ENCODE measurements at regions not wholly inside any gene's neighbourhood (a gene's known extent, or its start where the extent isn't known, plus 50 kb on each side); places are given as distances from the start of the nearest gene placed in this dataset.
"Not testable (repeated sequence)": the region's sequence is repeated elsewhere in the genome, so short reads cannot be mapped to it uniquely, and the experiment has no call there.

GRCh38 chr22:49476176-49476575 is 351.5 kb downstream of the BRD1 start:
- no peak for DNase-seq

GRCh38 chr22:49475253-49475652 is 352.4 kb downstream of the BRD1 start:
- DNase-seq = no peak

GRCh38 chr22:49473286-49473685 is 354.4 kb downstream of the BRD1 start:
- DNase-seq = no peak

- DNase-seq = no peak
Observed at GRCh38 chr22:49470741-49471503, 356.8 kb downstream of the BRD1 start.

GRCh38 chr22:49469896-49470740 is 357.6 kb downstream of the BRD1 start:
- no peak for DNase-seq

- no peak for DNase-seq
Observed at GRCh38 chr22:49468487-49469198, 359.0 kb downstream of the BRD1 start.

- no peak for DNase-seq
Observed at GRCh38 chr22:49466878-49467595, 360.6 kb downstream of the BRD1 start.

GRCh38 chr22:49464037-49464436 is 363.6 kb downstream of the BRD1 start:
- DNase-seq = no peak

- no peak for DNase-seq
Observed at GRCh38 chr22:49462795-49463194, 364.9 kb downstream of the BRD1 start.

- no peak for DNase-seq
Observed at GRCh38 chr22:49462291-49462690, 365.4 kb downstream of the BRD1 start.

- no peak for DNase-seq
Observed at GRCh38 chr22:49461674-49462073, 366.0 kb downstream of the BRD1 start.

GRCh38 chr22:49460592-49461281 is 366.9 kb downstream of the BRD1 start:
- DNase-seq = no peak

- no peak for DNase-seq
Observed at GRCh38 chr22:49460091-49460490, 367.6 kb downstream of the BRD1 start.

GRCh38 chr22:49458708-49459099 is 369.0 kb downstream of the BRD1 start:
- no peak for DNase-seq

GRCh38 chr22:49457946-49458707 is 369.5 kb downstream of the BRD1 start:
- no peak for DNase-seq

GRCh38 chr22:49457146-49457545 is 370.5 kb downstream of the BRD1 start:
- DNase-seq = no peak

- DNase-seq = no peak
Observed at GRCh38 chr22:49455595-49455994, 372.1 kb downstream of the BRD1 start.

GRCh38 chr22:49454726-49455125 is 372.9 kb downstream of the BRD1 start:
- DNase-seq = no peak

- no peak for DNase-seq
Observed at GRCh38 chr22:49453771-49454170, 373.9 kb downstream of the BRD1 start.

- not testable (repeated sequence) for DNase-seq
Observed at GRCh38 chr22:49453019-49453418, 374.7 kb downstream of the BRD1 start.

GRCh38 chr22:49452362-49452946 is 375.2 kb downstream of the BRD1 start:
- no peak for DNase-seq
